ENCODE measurements at regions not wholly inside any gene's neighbourhood (a gene's known extent, or its start where the extent isn't known, plus 50 kb on each side); places are given as distances from the start of the nearest gene placed in this dataset.
"Not testable (repeated sequence)": the region's sequence is repeated elsewhere in the genome, so short reads cannot be mapped to it uniquely, and the experiment has no call there.

DNA sequence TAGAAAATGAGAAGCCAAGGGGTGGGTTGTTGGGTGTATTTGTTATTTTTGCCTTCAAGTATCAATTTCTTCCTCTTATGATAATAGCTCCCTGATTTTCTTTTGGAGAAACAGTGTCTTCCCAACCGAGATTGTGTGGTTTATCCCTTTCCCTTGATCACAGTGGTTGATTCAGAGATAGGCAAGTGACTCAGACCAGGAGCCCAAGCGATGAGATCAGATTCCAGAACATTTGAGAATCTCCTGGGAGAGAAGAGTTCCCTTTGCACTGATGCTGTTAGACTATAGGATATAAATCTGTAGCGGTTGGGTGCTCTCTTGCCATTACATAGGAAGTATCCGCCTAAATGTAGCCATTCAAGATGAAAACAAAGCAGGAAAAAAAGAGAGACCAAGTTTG lies 90.1 kb upstream of the WDR26 start:
- no peak for ATAC-seq
- DNase-seq (ENCODE audit: missing footprints): no peak
- intact Hi-C loops (cut with DNase I): no loop called here

DNA sequence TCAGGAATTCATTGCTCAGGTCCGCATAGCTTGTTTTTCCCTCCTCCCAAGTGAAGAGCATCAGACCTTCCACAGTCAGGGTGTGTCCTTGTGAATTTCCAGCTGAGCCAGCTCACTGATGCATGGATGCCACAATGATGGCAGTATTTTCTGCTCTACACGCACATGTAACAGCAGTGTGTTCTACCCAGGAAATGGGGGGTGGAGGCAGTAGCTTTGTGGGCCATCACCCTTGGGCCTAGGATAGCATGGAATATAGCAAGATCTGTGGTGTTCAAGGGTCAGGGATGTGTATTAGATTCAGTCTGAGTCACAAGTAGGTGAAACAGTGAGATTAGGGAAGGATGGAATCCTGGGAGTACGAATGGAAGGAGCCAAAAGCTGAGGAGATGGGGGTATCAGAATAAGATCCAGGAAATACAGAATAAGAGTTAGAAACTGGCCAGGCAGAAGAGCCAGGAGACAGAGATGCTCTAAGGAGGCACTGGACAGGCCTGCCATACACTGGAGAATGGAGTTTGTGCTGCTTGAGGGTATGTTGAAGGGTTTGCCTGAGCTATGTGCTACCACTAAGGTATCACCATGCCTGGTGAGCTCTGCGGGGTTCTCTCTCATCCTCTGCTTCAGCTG lies 90.6 kb upstream of the CNIH3 start:
- DNase-seq (ENCODE audit: missing footprints): no peak
- no peak for ATAC-seq
- intact Hi-C loops (cut with DNase I): no loop called here

DNA sequence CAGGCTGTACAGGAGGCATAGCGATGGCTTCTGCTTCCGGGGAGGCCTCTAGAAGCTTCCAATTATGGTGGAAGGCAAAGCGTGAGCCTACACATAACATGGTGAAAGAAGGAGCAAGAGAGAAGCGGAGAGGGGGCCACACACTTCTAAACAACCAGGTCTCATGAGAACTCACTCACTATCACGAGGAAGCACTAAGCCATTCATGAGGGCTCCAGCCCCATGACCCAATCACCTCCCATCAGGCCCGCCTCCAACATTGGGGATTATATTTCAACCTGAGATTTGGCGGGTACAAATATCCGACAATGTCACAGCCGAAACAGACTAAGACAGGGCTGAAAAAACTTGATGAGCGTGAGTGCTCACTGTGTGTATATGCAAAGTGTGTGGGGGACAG lies 89.3 kb upstream of the CNIH3 start:
- ATAC-seq (no peak), DNase-seq (ENCODE audit: missing footprints) (no peak)
- intact Hi-C loops (cut with DNase I): no loop called here

DNA sequence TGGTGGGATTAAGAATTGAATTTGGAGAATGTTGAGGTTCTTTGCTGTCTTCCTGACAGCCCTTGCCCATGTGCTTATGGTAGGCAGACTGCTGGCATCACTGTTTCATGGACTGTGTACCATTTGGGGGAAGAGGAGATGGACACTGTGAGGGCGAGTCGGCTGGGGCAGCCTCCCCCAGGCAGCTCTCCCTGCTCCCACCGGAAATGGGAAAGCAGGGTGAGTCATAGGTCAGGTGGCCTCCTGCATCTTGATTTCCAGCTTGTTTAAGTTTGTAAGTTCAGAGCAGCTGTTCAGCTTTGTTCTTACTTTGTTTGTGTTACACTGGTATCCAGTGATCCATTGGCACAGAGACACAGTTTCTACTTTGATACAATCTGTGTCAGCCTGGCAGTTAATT lies 87.2 kb upstream of the CNIH3 start:
- ATAC-seq (no peak), DNase-seq (ENCODE audit: missing footprints) (no peak)
- intact Hi-C loops (cut with DNase I): no loop called here

DNA sequence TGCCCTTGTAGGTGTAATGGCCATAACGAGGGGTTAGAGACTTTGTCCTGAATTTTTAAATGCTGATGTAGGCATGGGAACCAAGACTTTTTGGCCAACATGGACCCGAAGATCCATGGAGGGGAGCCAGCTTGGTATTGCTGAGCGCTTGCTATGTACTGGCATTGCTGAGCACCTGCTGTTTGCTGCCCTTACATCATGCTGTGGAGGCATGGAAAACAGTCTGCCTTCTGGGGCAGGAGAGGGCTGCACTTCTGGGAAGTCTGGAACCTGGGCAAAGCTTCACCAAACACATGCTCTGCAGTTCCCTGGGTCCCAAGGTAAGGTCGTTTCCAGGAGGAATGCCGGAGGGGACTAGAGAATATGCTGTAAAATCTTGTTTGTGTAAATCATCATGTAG lies 86.3 kb upstream of the CNIH3 start:
- intact Hi-C loops (cut with DNase I): no loop called here
- DNase-seq (ENCODE audit: missing footprints): no peak
- ATAC-seq: no peak

DNA sequence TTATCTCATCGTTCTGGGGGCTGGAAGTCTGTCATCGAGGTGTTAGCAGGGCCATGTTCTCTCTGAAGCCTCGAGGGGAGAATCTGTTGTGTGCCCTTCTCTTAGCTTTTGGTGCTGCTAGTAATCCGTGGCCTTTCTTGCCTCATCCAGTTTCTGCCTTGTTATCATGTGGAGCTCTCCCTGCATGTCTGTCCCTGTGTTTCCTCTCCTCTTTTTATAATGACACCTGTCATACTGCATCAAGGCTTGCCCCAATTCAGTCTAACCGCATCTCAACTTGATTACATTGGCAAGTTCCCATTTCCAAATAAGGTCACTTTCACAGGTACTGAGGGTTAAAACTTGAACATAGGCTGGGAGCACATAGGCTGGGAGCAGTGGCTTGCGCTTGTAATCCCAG lies 82.6 kb upstream of the CNIH3 start:
- intact Hi-C loops (cut with DNase I): no loop called here
- DNase-seq (ENCODE audit: missing footprints) (no peak), ATAC-seq (no peak)

DNA sequence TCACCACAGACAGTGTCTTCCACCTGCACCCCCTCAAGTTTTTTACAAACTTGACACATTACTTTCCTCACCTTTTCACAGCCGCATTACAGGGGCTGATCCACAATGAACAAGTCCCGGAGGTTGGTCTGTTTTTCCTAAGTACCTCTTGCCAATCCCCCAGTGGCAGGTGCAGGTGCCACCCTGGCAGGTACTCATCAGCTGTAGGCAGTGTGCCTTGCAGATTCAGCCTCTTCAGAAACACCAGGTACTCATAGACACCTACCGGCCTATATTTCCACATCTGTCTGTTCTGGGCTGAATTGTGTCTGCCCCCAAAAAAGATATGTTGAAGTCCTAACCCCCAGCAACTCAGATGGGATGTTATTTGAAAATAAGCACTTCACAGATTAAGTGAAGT lies 81.4 kb upstream of the CNIH3 start:
- intact Hi-C loops (cut with DNase I): no loop called here
- DNase-seq (ENCODE audit: missing footprints): no peak
- ATAC-seq: no peak

DNA sequence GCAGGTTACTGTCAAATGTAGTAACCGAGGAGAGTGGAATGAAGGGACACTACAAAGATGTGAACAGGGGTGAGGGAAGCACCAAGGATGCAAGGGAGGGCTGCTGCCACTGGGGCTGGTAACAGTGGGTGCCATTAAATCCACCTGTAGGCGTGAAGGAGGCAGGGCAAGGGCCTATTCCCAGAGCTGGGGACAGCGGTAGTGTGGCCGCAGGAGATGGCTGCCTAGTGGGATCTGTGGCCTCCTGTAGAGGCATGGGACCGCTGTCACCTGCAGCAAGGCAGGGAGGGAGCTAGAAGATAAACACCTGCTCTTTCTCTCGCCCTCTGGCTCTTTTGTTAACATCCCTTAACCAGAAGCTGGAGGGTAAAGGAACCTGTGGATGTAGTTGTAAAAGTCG lies 80.5 kb upstream of the CNIH3 start:
- ATAC-seq: no peak
- intact Hi-C loops (cut with DNase I): no loop called here
- no peak for DNase-seq (ENCODE audit: missing footprints)

DNA sequence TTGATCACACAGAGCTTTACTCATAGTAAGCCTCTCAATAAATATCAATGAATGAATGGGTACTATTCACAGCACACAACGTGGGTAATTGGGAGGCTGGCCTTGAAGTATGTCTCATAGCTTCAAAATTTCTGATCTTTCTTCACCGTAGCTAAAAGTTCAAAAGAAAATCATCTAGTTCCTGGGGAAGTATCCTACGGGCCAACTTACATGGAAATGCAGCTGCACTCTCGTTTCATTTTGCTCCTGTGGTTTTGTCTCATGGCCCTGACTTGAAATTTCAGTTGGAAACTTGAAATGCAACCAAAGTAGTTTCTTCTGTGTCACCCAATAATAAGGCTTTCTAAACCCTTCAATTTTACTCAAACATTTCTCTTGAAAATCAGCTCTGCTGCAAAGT lies 76.1 kb upstream of the CNIH3 start:
- ATAC-seq (no peak), DNase-seq (ENCODE audit: missing footprints) (no peak)
- intact Hi-C loops (cut with DNase I): no loop called here

DNA sequence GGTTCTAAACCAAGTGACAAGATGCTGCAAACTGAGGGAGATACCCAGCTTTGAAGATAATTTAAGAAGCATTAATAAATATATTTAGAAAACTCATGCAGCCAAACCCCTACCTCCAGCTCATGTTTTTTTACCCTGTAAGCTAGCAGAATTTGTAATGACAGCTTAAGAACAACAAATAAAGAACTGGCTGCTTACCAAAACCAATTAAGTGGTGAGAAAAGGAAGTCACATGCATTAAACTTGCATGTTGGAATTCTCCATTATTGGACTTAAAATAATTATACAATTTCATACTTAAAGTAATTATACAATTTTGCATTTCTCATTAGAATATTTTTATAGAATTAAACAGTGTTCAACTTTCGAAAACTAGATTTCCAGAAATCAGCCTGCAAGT lies 75.6 kb upstream of the CNIH3 start:
- intact Hi-C loops (cut with DNase I): no loop called here
- ATAC-seq (no peak), DNase-seq (ENCODE audit: missing footprints) (no peak)

DNA sequence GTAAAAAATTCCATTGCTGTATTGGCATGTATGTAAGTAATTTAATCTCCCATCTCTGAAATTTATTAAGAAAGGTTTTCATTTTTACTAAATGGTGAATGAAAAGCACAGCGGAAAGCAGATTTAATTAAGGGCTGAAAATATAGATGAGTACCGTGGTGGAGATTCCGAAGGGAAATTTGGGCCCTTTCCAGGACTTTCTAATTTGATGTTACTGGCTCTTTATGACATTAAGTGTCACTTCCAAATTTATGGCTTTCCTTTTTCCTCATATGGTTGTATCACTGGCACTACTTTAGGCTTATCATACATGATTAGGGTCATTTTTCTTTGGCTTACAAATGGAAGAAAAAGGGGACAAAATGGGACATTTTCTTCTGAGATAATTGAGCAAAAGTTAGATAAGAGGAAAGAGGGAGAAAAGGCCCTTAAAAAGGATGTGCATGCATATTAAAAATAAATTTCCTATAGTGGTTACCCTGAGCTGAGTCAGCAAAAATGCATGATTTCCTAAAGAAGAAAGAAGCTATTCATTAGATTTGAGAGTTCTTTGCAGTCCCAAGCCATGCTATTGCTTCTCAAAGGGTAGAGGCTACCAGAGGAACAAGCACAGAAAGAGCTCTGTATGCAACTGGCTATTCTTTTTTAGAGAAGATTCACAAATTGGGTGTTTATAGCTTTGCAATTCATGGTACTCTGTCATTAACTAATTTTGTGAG lies 74.9 kb upstream of the CNIH3 start:
- intact Hi-C loops (cut with DNase I): no loop called here
- no peak for ATAC-seq
- no peak for DNase-seq (ENCODE audit: missing footprints)

DNA sequence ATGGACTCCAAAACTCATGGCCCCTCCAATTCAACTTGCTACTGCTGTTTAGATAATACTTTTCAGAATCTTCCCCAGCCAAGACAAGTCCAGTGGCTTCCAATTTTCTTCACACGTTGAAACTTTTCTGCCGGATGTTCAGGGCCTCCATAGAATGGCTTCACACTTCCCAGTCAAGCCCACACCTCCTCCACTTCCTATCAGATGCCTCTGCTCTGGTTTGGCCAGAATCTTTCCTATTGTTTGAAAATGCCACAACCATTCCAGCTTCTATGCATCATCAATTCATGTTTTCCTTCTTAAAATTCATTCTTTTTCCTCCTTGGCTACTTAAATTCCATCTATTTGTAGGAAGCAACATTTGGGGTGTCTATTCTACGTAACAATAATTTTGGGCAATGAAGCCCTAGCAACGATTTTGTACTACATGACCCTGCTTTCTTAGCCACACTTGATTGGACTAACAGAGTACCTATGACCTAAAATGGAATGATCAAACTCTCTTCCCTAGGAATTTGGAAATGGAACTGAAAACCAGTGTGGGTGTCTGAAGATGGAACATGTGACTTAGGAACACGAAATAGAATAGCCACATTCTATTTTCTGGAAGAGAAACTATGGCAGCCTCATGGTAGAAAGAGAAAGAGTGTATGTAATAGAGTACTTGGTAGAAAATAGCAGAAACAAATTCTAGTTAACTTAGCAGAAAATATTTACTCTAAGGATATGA lies 74.1 kb upstream of the CNIH3 start:
- DNase-seq (ENCODE audit: missing footprints) (no peak), ATAC-seq (no peak)
- intact Hi-C loops (cut with DNase I): no loop called here

DNA sequence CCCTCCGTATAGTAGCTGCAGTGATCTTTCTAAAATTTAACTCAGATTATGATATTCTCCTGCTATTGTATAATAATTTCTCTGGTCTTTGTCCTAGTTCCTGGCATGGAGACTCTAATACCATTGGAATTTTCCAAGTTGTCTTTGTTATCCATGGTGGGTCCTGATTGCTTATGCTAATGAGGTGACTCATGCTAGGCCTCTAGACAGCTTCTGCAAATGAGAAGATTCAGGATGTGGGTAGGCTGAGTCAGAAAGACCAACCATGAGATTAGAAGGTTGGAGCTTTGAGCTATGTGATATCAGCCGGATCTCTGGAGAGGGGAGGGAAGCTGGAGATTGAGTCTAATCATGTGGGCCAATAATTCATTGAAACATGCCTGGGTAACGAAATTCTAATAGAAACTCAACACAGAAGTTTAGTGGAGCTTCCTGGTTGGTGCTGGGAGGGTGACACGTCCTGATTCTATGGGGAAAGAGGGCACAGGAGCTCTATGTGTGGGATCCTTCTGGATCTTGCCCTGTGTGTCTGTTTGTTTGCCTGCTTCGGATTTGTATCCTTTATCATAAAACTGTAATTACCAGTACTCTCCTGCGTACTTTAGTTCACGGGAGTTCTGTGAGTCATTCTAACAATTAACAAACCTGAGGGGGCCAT lies 73.2 kb upstream of the CNIH3 start:
- intact Hi-C loops (cut with DNase I): no loop called here
- ATAC-seq: no peak
- no peak for DNase-seq (ENCODE audit: missing footprints)

DNA sequence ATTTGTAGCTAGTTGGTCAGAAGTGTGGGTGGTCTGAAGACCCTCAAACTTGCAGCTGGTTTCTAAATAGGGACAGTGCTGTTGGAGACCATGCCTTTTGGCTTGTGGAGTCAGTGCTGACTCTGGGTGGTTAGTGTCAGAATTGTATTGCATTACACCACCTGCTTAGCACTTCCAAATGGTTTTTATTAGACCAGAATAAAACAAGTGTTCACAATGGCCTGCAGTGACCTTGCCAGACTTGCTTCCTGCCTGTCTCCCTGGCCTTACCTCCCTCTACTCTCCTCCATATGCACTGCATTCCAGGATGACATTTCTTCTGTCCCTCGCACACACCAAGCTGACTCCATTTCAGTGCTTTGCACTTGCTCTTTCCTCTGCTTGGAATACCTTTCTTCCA lies 72.7 kb upstream of the CNIH3 start:
- DNase-seq (ENCODE audit: missing footprints) (no peak), ATAC-seq (no peak)
- intact Hi-C loops (cut with DNase I): no loop called here

DNA sequence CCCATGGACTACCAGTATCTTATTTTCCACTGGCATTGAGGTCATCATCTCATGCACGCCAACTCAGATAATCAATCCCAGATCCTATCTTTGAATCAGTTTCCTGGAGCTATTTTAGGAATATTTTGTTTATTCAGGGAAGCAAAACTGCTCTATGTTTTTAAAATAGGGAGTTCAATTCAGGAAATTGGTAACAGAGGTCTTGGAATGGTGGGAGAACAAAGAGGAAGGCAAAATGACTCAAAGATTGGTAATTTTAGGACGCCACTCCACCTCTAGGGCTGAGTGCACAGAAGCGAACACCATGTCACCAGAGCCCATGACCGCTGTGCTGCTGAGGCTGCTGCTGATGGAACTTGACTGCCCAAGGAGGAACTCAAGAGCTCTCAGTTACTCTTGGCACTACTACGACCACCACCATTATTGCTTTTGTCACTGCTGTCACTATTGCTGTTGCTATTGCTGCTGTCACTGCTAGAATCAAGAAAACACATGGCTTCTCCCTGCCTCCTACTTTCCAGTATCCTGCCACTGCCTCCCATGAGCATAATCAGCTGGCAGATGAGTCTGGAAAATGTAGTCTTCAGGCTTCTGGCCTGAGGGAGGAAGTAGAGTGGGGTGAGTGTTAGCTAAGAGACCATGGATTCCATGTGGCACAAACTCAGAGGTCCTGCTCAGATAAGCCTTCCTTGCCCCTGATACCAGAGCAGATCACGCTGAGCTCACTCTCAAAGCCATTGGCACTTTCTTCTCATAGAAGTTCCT lies 71.6 kb upstream of the CNIH3 start:
- ATAC-seq (no peak), DNase-seq (ENCODE audit: missing footprints) (no peak)
- intact Hi-C loops (cut with DNase I): no loop called here

DNA sequence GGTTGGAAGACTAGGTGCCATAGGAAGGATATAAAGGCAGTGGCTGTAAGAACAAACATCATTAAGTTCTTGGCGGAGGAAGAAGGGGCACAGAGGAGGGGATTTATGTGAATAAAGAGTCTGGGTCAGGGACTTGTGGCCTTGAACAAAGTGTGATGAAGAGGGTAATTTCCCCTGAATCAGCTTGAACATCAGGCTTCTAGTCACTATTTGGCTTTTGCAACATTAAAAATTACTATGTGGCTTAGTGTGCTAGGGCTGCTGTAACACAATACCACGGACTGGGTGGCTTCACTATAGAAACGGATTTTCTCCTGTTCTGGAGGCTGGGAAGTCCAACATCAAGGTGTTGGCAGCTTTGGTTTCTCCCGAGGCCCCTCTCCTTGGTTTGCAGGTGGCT lies 70.5 kb upstream of the CNIH3 start:
- intact Hi-C loops (cut with DNase I): no loop called here
- no peak for ATAC-seq

DNA sequence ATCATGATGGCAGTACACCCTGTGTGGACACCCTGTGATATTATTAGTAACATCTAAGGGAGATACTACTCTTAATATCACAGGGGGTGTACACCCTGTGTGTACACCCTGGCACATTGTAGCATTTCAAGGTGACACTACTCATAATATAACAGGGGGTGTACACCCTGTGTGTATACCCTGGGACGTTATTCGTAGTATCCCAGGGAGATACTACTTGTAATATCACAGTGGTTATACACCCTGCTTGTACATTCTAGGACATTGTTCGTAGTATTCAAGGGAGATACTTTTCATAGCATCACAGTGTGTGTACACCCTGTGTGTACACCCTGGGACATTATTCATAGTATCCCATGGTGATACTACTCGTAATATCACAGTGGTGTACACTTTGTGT lies 67.4 kb upstream of the CNIH3 start:
- DNase-seq (ENCODE audit: missing footprints): no peak
- intact Hi-C loops (cut with DNase I): no loop called here
- no peak for ATAC-seq

More for the DNA sequence above, 70.5 kb upstream of the CNIH3 start:
- DNase-seq (ENCODE audit: missing footprints): no peak

DNA sequence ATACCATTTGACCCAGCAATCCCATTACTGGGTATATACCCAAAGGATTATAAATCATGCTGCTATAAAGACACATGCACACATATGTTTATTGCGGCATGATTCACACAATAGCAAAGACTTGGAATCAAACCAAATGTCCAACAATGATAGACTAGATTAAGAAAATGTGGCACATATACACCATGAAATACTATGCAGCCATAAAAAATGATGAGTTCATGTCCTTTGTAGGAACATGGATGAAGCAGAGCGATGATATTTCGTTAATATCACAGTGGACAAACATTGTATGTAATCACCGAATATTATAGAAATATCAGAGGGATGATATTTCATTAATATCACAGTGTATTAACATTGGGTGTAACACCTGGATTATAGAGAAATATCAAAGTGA lies 64.9 kb upstream of the CNIH3 start:
- ATAC-seq; DNase-seq (ENCODE audit: missing footprints); intact Hi-C loops (cut with DNase I): not testable (repeated sequence)

DNA sequence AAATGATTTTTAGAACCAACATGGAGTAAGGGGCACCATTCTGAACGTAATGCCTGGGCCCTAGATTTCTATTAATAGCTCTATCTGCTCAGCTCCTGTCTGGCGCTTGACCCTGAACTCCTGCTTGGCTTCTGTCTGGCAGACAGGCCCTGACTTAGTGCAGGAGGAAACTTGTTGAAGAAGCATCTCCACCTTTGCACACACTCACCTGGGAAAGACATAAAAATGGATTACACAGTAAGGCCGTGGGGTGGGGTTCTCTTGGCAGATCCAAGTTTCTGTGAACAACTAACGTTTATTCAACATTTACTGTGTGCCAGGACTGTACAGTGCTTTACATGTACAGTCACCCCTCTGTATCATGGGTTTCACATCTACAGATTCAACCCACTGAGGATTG lies 62.1 kb upstream of the CNIH3 start:
- DNase-seq (ENCODE audit: missing footprints) (no peak), ATAC-seq (no peak)
- intact Hi-C loops (cut with DNase I): no loop called here
